HepG2 (cell line): ENCODE measurements at regions not wholly inside any gene's neighbourhood (a gene's known extent, or its start where the extent isn't known, plus 50 kb on each side); places are given as distances from the start of the nearest gene placed in this dataset.

Experiments
- ATAC-seq: fragments of 200-7000 bp; cut with Tn5 transposase; 3 replicates; pipeline ENCODE4 v1.9.1; 2020; ENCODE audit warnings: mild to moderate bottlenecking, moderate library complexity
- BruUV-seq: library from RNA; stranded (reverse); fragments of 400-500 nt; replicated peaks from 2 replicates; lab custom pipeline; 2021; lab: Mats Ljungman, UMichigan
- CTCF ChIA-PET: fragments of 300-600 bp; formaldehyde crosslinking; extraction: SDS; loops from one replicate; lab custom pipeline; 2021; ENCODE audit warnings: low total read pairs, inconsistent platforms, low intra/inter-chr PET ratio; lab: Yijun Ruan, JAX
- POLR2A ChIA-PET: fragments of 350-600 bp; sonication (Branson Sonifier 250); formaldehyde crosslinking; loops from one replicate; lab custom pipeline; 2020; ENCODE audit warnings: antibody characterized with exemption, inconsistent platforms; lab: Yijun Ruan, JAX
- DNase-seq: peaks from one replicate; pipeline ENCODE4 v3.0.0-alpha.2; 2015; ENCODE audit warnings: low spot score
- FAIRE-seq: peaks from 3 replicates; lab custom pipeline; 2011; peaks lifted over from hg19 to GRCh38; lab: Jason Lieb, UNC
- H2AFZ ChIP-seq: one replicate; pipeline ENCODE4 v1.6.1; 2011; ENCODE audit warnings: low read length, inconsistent platforms
- H3K27ac ChIP-seq: fragments of 300-600 bp; 3 replicates; pipeline ENCODE4 v1.8.0; 2011; ENCODE audit warnings: mixed run types, mild to moderate bottlenecking, mixed read lengths, low read length, inconsistent platforms; ENCODE audit not compliant: insufficient read depth; ENCODE audit errors: extremely low read length
- H3K27me3 ChIP-seq, 2 experiments: fragments of 200-600 bp in 1 of 2; 2 replicates in 1 of 2; 3 replicates in 1 of 2; pipeline versions ENCODE4 v1.6.0 to v1.8.0; 2011; ENCODE audit warnings: low read length in 2 of 2, mild to moderate bottlenecking in 2 of 2, moderate library complexity in 2 of 2, inconsistent platforms in 1 of 2; ENCODE audit not compliant: insufficient read depth in 2 of 2, control insufficient read depth in 1 of 2
- H3K36me3 ChIP-seq, 2 experiments: fragments of 200-600 bp in 1 of 2; replicated peaks in 1 of 2; 2 replicates in 1 of 2; 3 replicates in 1 of 2; pipeline versions ENCODE4 v1.5.1 to v1.8.0; 2011; ENCODE audit warnings: low read length in 2 of 2, inconsistent platforms in 1 of 2; ENCODE audit not compliant: insufficient read depth in 2 of 2, control insufficient read depth in 1 of 2
- H3K4me1 ChIP-seq: 2 replicates; pipeline ENCODE4 v1.5.1; 2012; ENCODE audit warnings: low read length, inconsistent platforms; ENCODE audit not compliant: insufficient read depth
- H3K4me2 ChIP-seq: 2 replicates; pipeline ENCODE4 v1.6.0; 2011; ENCODE audit warnings: low read depth, low read length, inconsistent platforms
- H3K4me3 ChIP-seq, 3 experiments: fragments of 200-600 bp in 1 of 3; sonication (generic), shearing (Covaris generic) in 1 of 3; replicated peaks in 1 of 3; 2 replicates each; pipeline ENCODE4 v1.5.1; 2011 to 2016; ENCODE audit warnings: low read length in 3 of 3, inconsistent platforms in 2 of 3, low read depth in 2 of 3, mild to moderate bottlenecking in 2 of 3, control low read depth in 1 of 3, mixed read lengths in 1 of 3; ENCODE audit not compliant: insufficient read depth in 1 of 3
- H3K79me2 ChIP-seq: one replicate; pipeline ENCODE4 v1.6.1; 2011; ENCODE audit warnings: low read length, inconsistent platforms; ENCODE audit not compliant: insufficient read depth
- H3K9ac ChIP-seq: 2 replicates; pipeline ENCODE4 v1.6.0; 2011; ENCODE audit warnings: mild to moderate bottlenecking, low read depth, low read length, inconsistent platforms; ENCODE audit not compliant: insufficient read depth
- H3K9me3 ChIP-seq: 2 replicates; pipeline ENCODE4 v1.5.1; 2012; ENCODE audit warnings: mild to moderate bottlenecking, low read length
- H4K20me1 ChIP-seq: 2 replicates; pipeline ENCODE4 v1.6.0; 2011; ENCODE audit warnings: inconsistent platforms, mild to moderate bottlenecking, low read length, moderate library complexity; ENCODE audit not compliant: insufficient read depth
- ATF5 ChIP-seq: sonication (generic); formaldehyde crosslinking; IDR thresholded peaks from 2 replicates; pipeline ENCODE4 v1.4.0; 2020; ENCODE audit warnings: mild to moderate bottlenecking, low read depth, missing genetic modification reagents
- BRCA1 ChIP-seq: sonication (generic); formaldehyde crosslinking; IDR thresholded peaks from 2 replicates; pipeline ENCODE4 v1.4.0; 2020; ENCODE audit warnings: missing genetic modification reagents
- CENPT ChIP-seq: sonication (generic); formaldehyde crosslinking; IDR thresholded peaks from 2 replicates; pipeline ENCODE4 v1.8.0; 2022; ENCODE audit warnings: low read depth, mild to moderate bottlenecking, moderate library complexity, missing genetic modification reagents
- CREM ChIP-seq, 2 experiments: sonication (generic) in 1 of 2; formaldehyde crosslinking in 1 of 2; IDR thresholded peaks; 2 replicates each; pipeline versions ENCODE4 v1.4.0 to v1.6.1; 2016 to 2020; ENCODE audit warnings: antibody characterized with exemption in 1 of 2, mild to moderate bottlenecking in 1 of 2, missing genetic modification reagents in 1 of 2
- DR1 ChIP-seq: sonication (generic); formaldehyde crosslinking; IDR thresholded peaks from 2 replicates; pipeline ENCODE4 v1.8.0; 2021; ENCODE audit warnings: mild to moderate bottlenecking, missing genetic modification reagents, inconsistent platforms
- ETV5 ChIP-seq: IDR thresholded peaks from 2 replicates; pipeline ENCODE4 v1.6.1; 2018; ENCODE audit warnings: missing biosample characterization, missing genetic modification reagents, inconsistent platforms, borderline replicate concordance
- GFI1 ChIP-seq: sonication (generic); formaldehyde crosslinking; IDR thresholded peaks from 2 replicates; pipeline ENCODE4 v1.5.0; 2020; ENCODE audit warnings: missing genetic modification reagents, mild to moderate bottlenecking, borderline replicate concordance
- HCFC1 ChIP-seq: fragments of 150-350 bp; IDR thresholded peaks from 2 replicates; pipeline ENCODE4 v1.6.1; 2014; ENCODE audit warnings: low read depth, low read length
- HNRNPH1 ChIP-seq: fragments of 200-400 bp; formaldehyde crosslinking; optimal IDR thresholded peaks from 2 replicates; pipeline ENCODE3; 2017; ENCODE audit warnings: mild to moderate bottlenecking, low read depth, low read length
- ISX ChIP-seq: sonication (generic); formaldehyde crosslinking; conservative IDR thresholded peaks from 2 replicates; pipeline ENCODE4 v1.5.0; 2020; ENCODE audit warnings: missing genetic modification reagents
- MEF2D ChIP-seq: sonication (generic); formaldehyde crosslinking; IDR thresholded peaks from 2 replicates; pipeline ENCODE4 v1.5.1; 2020; ENCODE audit warnings: mild to moderate bottlenecking, missing genetic modification reagents
- NCOA5 ChIP-seq: sonication (generic); formaldehyde crosslinking; IDR thresholded peaks from 2 replicates; pipeline ENCODE4 v1.4.0; 2020; ENCODE audit warnings: missing genetic modification reagents
- ONECUT2 ChIP-seq: sonication (generic); formaldehyde crosslinking; IDR thresholded peaks from 2 replicates; pipeline ENCODE4 v1.4.0; 2020; ENCODE audit warnings: missing genetic modification reagents
- PCBP2 ChIP-seq: fragments of 200-400 bp; formaldehyde crosslinking; optimal IDR thresholded peaks from 2 replicates; pipeline ENCODE3; 2018; ENCODE audit warnings: low read length, low read depth; ENCODE audit not compliant: poor library complexity, severe bottlenecking
- RAD21 ChIP-seq: fragments of 450-650 bp; formaldehyde crosslinking; IDR thresholded peaks from 2 replicates; pipeline ENCODE4 v1.5.0; 2020; ENCODE audit warnings: mild to moderate bottlenecking
- RELA ChIP-seq: sonication (generic); formaldehyde crosslinking; IDR thresholded peaks from 2 replicates; pipeline ENCODE4 v1.4.0; 2020; ENCODE audit warnings: missing genetic modification reagents
- RNF219 ChIP-seq: sonication (generic); formaldehyde crosslinking; IDR thresholded peaks from 2 replicates; pipeline ENCODE4 v1.5.0; 2020; ENCODE audit warnings: mild to moderate bottlenecking, missing genetic modification reagents
- SAFB2 ChIP-seq: sonication (generic); formaldehyde crosslinking; IDR thresholded peaks from 2 replicates; pipeline ENCODE4 v1.5.1; 2020; ENCODE audit warnings: missing genetic modification reagents, low read depth, mild to moderate bottlenecking, borderline replicate concordance
- ZNF367 ChIP-seq: sonication (generic); formaldehyde crosslinking; IDR thresholded peaks from 2 replicates; pipeline ENCODE4 v1.4.0; 2020; ENCODE audit warnings: missing genetic modification reagents, borderline replicate concordance
- ZNF569 ChIP-seq: sonication (generic); formaldehyde crosslinking; IDR thresholded peaks from 2 replicates; pipeline ENCODE4 v1.5.0; 2020; ENCODE audit warnings: mild to moderate bottlenecking, missing genetic modification reagents, moderate library complexity, borderline replicate concordance
- ZNF605 ChIP-seq: sonication (generic); formaldehyde crosslinking; IDR thresholded peaks from 2 replicates; pipeline ENCODE4 v1.8.0; 2022; ENCODE audit warnings: mild to moderate bottlenecking, missing genetic modification reagents
- ZZZ3 ChIP-seq: sonication (generic); formaldehyde crosslinking; IDR thresholded peaks from 2 replicates; pipeline ENCODE4 v1.4.0; 2020; ENCODE audit warnings: missing genetic modification reagents, mild to moderate bottlenecking, borderline replicate concordance
- WGBS: methylation state at CpG from one replicate; pipeline ENCODE4 v1.1.6; 2017; ENCODE audit warnings: low lambda C conversion rate; 5-methylcytosine and 5-hydroxymethylcytosine counted together
- in situ Hi-C: cut with HindIII; loops from 2 replicates; pipeline ENCODE4 v1.10.0; 2017; ENCODE audit warnings: low pct_unique_long_range_greater_than_20kb; ENCODE audit not compliant: extremely low pct_ligation_motif_present
- intact Hi-C: fragments of 100-400 bp; cut with micrococcal nuclease; formaldehyde crosslinking; loops from one replicate; pipeline ENCODE4 v1.10.0; 2022; ENCODE audit not compliant: unreplicated experiment

DNA sequence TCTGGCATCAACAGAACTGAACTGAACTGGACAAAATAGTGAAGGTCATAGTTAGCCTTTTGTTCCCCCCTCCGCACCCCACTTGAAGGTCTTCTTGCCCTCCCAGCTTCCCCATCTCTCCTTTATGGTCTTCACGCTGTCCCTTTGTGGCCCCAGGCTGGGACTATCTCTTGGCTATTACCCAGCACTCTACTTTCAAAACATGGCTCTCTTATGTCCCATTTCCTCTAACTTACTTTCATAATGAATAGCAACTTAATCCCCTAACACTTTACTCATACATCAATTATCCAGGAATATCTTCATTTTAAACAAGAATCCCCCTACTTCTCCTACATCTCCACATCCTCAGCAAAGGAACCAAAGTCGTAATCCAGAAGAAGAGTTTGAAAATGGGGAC is 135.3 kb upstream of the ITGB1 start (continued):
- TF ChIP-seq NCOA5 (CRISPR knock-in tag): no peak
- no peak for TF ChIP-seq ZZZ3 (CRISPR knock-in tag)
- TF ChIP-seq ETV5: no peak
- no peak for TF ChIP-seq ZNF569 (CRISPR knock-in tag)

DNA sequence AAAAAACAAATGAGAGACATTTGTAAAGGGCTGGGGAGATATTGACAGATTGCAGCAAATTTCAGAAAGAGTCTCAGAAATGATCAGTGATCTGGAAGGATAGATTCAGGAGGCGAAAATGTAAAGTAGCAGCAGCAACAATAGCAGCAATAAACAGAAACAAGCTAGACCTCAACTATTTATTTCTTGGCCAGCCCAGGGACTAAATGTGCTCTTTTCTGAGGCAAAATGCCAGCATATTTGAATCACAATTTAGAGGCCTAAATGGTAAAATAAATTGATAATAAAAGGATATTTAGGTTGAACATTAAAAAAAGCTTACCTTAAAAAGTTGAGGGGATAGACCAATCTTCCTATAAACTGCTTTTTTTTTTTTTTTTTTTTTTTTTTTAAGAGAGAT is 134.6 kb upstream of the ITGB1 start:
- Histone ChIP-seq H3K36me3 (no peaks in the 10 kb centered on the region), H3K79me2 (no peaks in the 10 kb centered on the region), H3K4me3 (no peak overlapping the region), H3K27ac (no peak overlapping the region), H4K20me1 (no peaks in the 10 kb centered on the region), H3K27me3 (no peaks in the 10 kb centered on the region; a peak in 1 of 5 replicates), H3K9ac (no peak overlapping the region), H3K9me3 (no peaks in the 10 kb centered on the region; the same call in 1 of the 2 replicates), H3K4me1 (no peaks in the 10 kb centered on the region), H3K4me2 (no peak overlapping the region), H2AFZ (no peak overlapping the region)
- BruUV-seq: no TSS peak
- CTCF ChIA-PET: no interaction called here
- intact Hi-C loops (no loop called here), in situ Hi-C loops (no loop called here)
- 38% methylated on average over 1 of the region's 1 CpG for WGBS
- DNase-seq: no peak
- POLR2A ChIA-PET: interaction anchor here (0.6 kb wide), 1 partner anchor 745 kb away, joined by 6 read pairs; no protein-coding TSS in a partner anchor
- no peak for ATAC-seq
- FAIRE-seq: no peak
- TF ChIP-seq RAD21 (CRISPR knock-in tag) (no peak), HCFC1 (no peak), ZNF605 (no peak), CREM (IDR thresholded peaks at IDR 0.05) (no peak), CREM (CRISPR knock-in tag; IDR thresholded peaks at IDR 0.05) (no peak), GFI1 (CRISPR knock-in tag) (no peak), BRCA1 (CRISPR knock-in tag) (no peak), MEF2D (no peak), ONECUT2 (CRISPR knock-in tag) (no peak), CENPT (CRISPR knock-in tag) (no peak), ISX (no peak), PCBP2 (no peak), SAFB2 (CRISPR knock-in tag) (no peak), ZNF367 (no peak), HNRNPH1 (no peak), RNF219 (no peak), ATF5 (CRISPR knock-in tag) (no peak), DR1 (CRISPR knock-in tag) (no peak), RELA (CRISPR knock-in tag) (no peak)
